GM19463 (cell line): ENCODE measurements at regions not wholly inside any gene's neighbourhood (a gene's known extent, or its start where the extent isn't known, plus 50 kb on each side); places are given as distances from the start of the nearest gene placed in this dataset.

Source experiments
- ATAC-seq: cut with Tn5 transposase; IDR thresholded peaks from one replicate; pipeline ENCODE4 v1.9.1; 2021; ENCODE audit warnings: mild to moderate bottlenecking, moderate library complexity; ENCODE audit not compliant: unreplicated experiment

DNA sequence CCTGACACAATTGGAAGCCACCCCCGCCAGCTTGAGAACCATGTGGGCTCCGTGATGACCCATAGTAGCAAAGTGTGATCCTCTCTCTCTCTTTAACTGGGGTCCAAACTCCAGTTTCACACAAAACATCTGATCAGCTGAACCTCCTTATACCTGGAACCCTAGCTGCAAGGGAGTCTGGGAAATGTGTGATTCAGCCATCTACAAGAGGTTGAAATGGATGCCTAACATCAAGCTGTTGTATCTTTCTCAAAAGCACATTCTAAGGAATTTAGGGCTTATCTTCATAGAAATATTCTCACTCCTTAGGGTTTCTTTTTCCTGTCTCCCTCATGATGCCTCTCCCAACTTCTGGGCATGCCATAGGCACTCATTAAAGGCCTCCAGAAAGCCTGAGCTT lies 126.0 kb downstream of the BCOR start:
- no peak for ATAC-seq

- no peak for ATAC-seq
Measured at GRCh38 chrX:39972340-39972739, 125.4 kb downstream of the BCOR start.

DNA sequence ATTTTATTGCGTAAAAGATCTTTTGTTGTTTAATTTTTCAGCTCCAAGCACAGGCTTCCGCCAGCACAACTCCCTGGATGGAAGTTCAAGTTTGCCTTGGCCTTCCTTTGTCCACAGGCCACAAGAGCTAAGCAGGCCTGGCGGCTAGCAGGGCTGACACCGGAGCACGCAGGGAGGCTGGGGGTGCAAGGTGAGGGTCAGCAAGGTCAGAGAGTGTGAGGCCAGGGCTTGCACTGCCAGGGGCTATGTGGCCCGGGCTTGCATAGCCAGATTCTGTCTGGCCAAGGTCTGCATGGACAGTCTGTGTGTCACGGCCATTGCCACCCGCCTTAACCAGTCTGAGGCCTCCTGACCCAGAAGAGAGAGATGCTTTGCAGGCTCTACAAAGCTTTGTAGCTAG lies 123.9 kb downstream of the BCOR start:
- ATAC-seq: no peak

DNA sequence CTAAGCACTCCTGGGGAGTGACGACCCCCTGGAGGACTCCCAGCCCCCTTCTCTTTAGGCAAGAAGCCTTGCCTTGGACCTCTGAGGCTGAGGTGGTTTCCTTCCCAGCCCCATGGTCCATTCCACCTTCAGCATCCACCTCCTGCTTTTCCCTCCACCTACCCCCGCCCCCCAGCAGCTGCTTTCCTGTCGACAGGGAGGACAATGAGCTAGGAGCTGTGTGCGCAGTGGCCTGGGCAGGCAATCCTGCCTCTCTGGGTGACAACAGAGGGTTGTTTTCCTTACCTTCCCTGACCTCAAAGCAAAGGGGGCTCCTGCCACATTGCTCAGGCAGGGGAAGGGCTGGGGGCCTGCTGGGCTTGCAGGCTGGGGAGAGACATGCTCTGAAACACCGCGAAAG lies 123.5 kb downstream of the BCOR start:
- ATAC-seq: no peak

- ATAC-seq: no peak
Measured at GRCh38 chrX:39975101-39975925, 122.4 kb downstream of the BCOR start.

GRCh38 chrX:39981946-39982345 lies 115.8 kb downstream of the BCOR start:
- no peak for ATAC-seq

- ATAC-seq: no peak
Measured at GRCh38 chrX:39982948-39983347, 114.8 kb downstream of the BCOR start.

GRCh38 chrX:39983715-39984114 lies 114.0 kb downstream of the BCOR start:
- ATAC-seq: no peak

DNA sequence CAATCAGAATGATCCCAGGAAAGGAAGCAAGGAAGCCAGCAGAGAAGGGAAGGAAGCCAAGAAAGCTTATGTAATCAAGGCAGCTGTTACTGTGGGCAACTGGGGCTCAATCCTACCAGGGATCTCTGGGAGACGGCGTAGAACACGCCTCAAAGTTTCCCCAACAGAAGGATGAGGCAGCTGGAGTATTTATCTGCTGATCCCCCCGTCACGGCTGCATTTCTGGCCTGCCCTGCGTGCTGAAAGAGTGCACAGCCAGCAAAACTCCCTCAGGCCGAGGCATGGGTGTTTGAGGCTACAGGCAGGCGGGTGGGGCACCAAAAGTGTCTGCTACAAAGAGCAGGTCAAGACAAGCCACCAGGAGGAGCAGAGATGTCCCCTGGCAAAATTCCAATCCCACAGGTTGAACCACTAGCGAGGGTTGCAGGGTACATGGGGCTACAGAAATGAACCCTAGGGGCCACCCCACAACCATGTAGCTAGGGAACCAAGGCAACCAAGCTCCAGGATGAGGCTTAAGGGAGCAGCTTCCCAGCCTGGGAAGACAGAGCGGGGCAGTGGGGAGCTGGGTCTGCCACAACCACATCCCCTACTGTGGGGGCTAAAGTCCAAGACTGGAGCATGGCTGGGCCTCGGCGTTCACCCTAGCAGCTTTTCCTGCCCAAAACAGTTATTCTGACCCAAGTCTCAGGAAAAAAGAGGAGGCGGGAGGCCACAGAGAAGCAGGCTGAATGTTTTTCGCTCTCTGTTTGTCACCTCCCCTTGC lies 113.4 kb downstream of the BCOR start:
- ATAC-seq: no peak

DNA sequence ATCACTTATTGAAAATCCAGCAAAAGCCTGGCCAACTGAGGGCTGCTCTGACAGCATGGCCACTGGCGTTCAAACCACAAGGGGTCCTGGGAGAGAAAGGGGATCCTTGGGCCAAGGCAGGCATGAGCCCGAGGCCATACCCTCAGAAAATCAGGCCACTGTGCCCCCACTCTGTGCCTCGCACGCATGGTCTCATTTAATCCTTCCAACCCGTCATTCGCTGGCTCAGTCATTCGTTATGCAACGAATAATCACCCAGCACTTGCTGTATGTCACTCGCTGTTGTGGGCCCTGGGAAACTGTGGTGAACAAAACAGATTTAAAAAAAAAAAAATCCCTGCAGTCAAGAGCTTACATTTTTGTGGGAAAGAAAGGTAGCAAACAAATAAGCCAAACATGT lies 112.7 kb downstream of the BCOR start:
- ATAC-seq: no peak

GRCh38 chrX:39985551-39985950 lies 112.2 kb downstream of the BCOR start:
- ATAC-seq: no peak

DNA sequence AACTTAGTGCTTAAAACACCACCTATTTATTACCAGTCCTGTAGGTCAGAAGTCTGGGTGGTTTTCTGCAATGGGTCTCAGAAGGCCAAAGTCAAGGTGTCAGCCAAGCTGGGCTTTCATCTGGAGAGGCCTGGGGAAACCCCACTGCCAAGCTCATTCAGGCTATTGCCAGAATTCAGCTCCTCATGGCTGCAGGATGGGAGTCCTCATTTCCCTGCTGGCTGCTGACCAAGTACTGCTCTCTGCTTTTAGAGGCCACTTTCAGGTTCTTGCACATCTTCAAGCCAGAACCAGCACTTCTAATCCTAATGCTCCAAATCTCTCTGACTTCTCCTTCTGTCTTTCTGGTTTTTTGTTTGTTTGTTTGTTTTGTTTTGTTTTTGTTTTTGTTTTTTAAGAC lies 109.3 kb downstream of the BCOR start:
- ATAC-seq: no peak

GRCh38 chrX:39990388-39990787 lies 107.4 kb downstream of the BCOR start:
- ATAC-seq: no peak

DNA sequence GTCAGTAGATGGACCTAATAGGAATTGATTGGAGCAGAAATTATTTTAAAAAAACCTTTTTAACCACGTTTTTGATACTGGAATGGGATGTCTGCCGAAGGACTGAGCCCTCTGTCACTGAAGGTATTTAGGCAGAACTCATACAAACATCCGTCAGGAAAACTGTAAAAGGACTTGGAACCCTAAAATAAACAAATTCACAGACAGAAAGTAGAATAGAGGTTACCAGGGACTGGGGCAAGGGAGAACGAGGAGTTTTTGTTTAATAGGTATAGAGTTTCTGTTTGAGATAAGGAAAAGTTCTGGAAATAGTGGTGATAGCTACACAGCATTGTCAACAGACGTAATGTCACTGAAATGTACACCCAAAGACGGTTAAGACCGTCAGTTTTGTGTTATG lies 105.5 kb downstream of the BCOR start:
- no peak for ATAC-seq

DNA sequence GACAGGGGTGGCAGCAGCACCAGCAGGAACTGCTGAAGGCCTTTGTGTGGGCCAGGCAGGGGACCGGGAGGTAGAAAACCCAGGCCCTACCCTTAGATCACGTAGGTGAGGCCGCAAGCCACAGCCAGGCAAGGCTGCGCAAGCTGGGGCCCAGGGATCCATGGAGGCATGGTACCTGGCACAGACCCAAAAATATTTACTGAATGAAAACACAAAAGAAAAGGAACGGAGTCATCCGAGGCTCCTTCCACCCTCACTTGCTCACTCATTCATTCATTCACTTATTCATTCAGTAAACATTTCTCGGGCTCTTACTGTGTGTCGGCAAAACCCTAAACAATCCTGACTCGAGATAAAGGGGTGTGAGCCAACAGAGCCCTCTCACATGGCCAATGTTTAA lies 102.3 kb downstream of the BCOR start:
- no peak for ATAC-seq

GRCh38 chrX:39996536-39996935 lies 101.2 kb downstream of the BCOR start:
- ATAC-seq: no peak

- ATAC-seq: no peak
Measured at GRCh38 chrX:39998636-39999406, 98.9 kb downstream of the BCOR start.
